Esophagus squamous epithelium (tissue), 4 donors: ENCODE measurements at regions not wholly inside any gene's neighbourhood (a gene's known extent, or its start where the extent isn't known, plus 50 kb on each side); places are given as distances from the start of the nearest gene placed in this dataset.
"Not testable (repeated sequence)": the region's sequence is repeated elsewhere in the genome, so short reads cannot be mapped to it uniquely, and the experiment has no call there.

Experiments
- CTCF ChIP-seq, 6 experiments: fragments of 450-650 bp in 4 of 6; fragments of 200-600 bp in 2 of 6; sonication (generic) in 2 of 6; IDR thresholded peaks; one replicate each; pipeline ENCODE4 v1.5.1; 2016 to 2019; ENCODE audit warnings: antibody characterized with exemption in 6 of 6, mild to moderate bottlenecking in 4 of 6, moderate library complexity in 4 of 6
- POLR2A ChIP-seq, 4 donors: fragments of 450-650 bp; IDR thresholded peaks; one replicate each; pipeline ENCODE4 v1.6.1; 2017; ENCODE audit warnings: antibody characterized with exemption in 4 of 4, mild to moderate bottlenecking in 4 of 4, moderate library complexity in 3 of 4

- TF ChIP-seq POLR2A, CTCF (IDR thresholded peaks at IDR 0.05): not testable (repeated sequence)
Measured at GRCh38 chr17:16839242-16840175, 132.4 kb downstream of the TNFRSF13B start.
